HG02840 (cell line): ENCODE measurements at regions not wholly inside any gene's neighbourhood (a gene's known extent, or its start where the extent isn't known, plus 50 kb on each side); places are given as distances from the start of the nearest gene placed in this dataset.

Experiments
- ATAC-seq: cut with Tn5 transposase; IDR thresholded peaks from one replicate; pipeline ENCODE4 v1.9.1; 2021; ENCODE audit warnings: mild to moderate bottlenecking, moderate library complexity, moderate number of reproducible peaks; ENCODE audit not compliant: unreplicated experiment, low FRiP score

DNA sequence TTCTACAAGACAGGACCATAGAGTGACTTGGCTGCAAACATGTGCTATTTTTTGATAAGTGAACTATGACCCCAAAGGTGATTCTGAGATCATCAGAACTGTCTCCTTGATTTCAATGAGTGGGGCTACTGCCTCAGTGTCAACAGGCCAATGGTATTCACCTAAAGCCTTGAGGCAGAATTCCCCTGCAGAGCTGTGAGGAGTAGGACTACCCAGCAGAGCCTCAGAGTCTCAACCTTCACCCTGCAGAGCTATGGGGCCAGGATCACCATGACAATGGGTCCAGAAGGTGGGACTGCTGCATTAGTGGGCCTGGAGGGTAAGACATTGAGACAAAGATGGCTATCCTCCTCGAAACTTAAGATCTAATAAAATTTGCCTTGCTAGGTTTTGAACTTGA is 1668.2 kb upstream of the SLC39A10 start:
- ATAC-seq = no peak

DNA sequence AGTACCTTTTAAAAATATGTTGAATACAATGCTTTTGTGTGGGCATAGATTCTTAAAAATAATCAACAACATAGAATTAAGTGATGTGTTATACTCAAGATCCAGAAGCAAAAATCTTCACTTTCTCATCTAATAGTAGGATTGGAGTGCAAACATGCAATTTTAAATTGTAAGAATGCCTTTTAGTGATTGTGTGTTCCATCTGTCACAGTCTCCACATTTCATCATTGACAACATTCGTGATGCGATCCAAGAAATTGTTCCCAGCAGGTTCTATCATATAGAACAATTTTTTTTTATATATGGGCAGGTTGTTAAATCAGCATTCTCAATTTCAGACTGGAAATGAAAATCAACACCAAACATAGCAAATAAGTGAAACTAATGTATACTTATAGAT is 1671.8 kb upstream of the SLC39A10 start:
- ATAC-seq = no peak

DNA sequence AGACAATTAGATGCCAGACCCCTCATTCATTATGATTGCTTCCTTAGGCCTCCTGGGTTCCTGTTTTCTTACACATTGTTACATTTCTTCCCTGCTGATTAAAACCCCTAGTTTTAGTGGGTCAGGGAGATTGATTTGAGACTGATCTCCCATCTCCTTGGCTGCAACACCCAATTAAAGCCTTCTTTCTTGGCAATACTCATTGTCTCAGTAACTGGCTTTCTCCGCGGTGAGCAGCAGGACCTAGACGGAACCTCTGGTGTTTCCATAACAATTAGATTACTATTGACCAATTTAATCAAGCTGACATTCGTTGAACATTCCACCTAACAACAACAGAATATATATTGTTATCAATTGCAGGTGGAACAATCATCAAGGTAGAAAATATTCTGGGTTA is 1676.4 kb upstream of the SLC39A10 start:
- ATAC-seq = no peak

DNA sequence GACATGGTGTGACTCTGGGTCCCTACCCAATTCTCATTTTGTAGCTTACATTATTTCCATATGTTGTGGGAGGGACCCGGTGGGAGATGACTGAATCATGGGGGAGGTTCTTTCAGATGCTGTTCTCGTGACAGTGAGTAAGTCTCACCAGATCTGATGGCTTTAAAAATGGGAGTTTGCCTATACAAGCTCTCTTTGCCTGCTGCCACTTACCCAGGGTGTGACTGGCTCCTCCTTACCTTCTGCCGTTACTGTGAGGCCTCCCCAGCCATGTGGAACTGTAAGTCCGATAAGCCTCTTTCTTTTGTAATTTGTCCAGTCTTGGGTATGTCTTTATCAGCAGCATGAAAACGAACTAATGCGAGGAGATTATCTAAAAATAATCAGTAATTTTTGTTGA is 1683.2 kb upstream of the SLC39A10 start:
- ATAC-seq = no peak

DNA sequence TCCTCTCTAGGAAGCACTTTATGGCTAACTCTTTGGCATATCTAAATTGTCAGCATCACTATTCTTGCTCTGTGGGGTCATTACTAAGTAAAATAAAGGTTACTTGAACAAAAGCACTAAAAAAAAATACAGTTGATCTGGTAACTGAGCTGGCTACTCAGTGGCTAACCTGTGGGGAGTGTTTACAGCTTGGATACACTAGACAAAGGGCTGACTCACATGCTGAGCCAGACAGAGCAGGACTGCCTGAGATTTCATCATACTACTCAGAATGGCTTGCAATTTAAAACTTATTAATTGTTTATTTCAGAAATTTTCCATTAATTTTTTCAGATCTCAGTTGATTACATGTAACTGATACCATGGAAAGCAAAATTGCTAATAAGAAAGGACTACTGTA is 1690.4 kb upstream of the SLC39A10 start:
- ATAC-seq = no peak

DNA sequence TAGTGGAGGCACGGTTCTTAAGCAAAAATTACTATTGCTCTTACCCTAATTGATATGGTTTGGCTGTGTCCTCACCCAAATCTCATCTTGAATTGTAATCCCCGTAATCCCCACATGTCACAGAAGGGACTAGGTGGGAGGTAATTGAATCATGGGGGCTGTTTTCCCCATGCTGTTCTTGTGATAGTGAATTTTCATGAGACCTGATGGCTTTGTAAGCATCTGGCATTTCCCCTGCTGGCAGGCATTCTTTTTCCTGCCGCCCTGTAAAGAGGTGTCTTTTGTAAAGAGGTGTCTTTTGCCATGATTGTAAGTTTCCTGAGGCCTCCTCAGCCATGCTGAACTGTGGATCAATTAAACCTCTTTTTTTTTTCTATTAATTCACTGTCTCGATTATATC is 1691.8 kb upstream of the SLC39A10 start:
- no peak for ATAC-seq

DNA sequence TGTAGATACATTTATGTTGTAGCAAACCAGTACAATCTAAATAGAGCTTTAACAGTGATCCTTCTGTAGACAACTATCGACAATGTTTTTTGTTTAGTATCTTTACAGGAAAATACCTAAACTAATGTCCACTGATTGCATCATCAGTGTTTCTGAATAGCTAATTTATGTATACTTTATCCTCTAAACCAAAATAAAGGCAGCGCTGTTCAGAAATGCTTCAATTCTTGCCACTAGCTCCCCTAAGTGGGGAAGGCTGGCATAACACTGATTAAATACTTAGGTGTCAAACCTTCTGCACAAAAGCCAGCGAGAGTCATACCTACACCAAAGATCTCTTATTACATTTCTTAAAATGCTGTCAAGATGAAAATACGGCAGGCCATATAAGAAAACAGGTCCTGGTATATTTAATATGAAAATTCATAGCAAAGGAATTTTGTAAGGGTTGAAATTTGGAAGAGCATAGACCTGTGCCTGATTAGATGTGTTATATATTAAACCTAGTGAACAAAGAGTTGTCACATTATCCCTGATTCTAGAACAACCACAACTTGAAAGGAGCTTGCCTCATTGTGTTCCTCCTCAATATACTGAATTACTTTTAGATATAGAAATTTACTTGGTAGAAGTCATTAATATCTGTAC is 1693.4 kb upstream of the SLC39A10 start:
- no peak for ATAC-seq

DNA sequence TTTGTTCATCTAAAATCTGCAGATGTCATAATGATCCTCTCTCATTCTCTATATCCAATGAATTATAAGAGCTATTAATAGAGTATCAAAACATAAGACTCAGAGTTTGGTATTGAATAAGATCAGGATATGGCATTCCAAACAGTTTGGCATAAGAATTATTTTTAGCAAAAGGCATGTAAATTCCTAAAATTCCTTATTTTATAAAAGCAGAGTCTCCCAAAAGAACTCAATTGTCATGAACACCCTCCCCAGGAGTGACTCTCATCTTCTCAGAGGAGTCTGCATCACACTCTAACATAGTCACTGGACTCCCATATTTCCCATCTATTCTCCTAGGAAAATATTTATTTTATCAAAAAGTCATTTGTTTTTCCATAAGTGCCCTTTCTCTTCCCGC is 1710.2 kb upstream of the SLC39A10 start:
- no peak for ATAC-seq

DNA sequence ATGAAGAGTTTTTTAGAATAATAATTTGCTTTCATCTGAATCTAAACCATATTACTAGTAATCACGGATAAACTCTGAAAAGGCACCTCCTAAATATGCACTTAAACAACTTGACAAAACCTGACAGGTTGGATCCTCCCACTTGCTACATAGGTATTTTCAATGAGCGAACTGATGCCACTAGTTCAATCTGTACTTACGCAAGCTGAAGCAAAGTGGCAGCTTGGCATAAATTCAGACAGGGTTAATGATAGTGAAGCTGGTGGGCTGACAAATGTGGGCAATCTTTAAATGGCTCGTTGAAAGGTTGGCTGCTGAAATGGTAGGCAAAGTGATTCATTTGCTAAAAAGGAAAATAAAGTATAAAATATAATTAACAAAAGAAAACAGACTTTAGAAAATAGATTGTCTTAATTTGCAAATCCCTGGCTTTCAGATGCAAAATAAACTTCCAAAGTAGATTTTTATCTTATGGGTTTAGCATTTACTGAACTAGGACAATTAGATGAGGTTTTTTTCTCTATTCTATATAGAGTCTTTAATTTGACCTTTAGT is 1713.5 kb upstream of the SLC39A10 start:
- ATAC-seq = no peak

DNA sequence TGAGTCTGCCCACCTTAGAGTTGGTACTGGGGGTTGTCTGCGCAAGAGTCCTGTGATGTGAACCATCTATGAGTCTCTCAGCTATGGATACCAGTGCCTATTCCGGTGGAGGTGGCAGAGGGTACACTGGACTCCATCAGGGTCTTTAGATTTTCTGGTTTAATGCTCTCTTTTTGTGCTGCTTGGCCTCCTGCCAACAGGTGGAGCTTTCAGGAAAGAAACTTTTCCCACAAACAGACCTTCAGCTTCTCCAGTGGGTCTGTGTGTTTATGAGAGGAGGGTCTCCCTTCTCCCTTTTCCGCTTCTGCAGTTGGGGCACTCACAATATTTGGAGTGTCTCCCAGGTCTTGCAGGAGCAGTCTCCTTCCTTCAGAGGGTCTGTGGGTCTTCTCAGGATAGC is 1721.9 kb upstream of the SLC39A10 start:
- ATAC-seq = no peak

DNA sequence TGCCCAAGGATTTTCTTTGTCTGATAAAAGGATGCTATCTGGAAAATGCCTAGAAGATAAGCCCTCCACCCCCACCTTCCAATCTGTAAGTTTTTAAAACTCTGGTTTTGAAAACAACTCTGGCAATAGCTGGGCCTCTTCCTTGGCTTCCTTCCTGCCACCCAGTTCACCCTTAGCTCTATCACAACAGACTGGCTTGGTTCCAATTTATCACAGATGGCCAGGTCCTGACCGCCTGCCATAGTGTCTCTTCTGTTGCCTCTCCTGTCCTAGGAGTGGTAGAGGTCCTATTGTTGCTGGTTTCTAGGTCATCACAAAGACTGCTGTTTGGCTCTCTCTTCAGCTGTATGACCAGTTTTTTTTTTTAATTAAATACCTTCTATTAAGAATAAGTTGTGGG is 1727.9 kb upstream of the SLC39A10 start:
- ATAC-seq = no peak

DNA sequence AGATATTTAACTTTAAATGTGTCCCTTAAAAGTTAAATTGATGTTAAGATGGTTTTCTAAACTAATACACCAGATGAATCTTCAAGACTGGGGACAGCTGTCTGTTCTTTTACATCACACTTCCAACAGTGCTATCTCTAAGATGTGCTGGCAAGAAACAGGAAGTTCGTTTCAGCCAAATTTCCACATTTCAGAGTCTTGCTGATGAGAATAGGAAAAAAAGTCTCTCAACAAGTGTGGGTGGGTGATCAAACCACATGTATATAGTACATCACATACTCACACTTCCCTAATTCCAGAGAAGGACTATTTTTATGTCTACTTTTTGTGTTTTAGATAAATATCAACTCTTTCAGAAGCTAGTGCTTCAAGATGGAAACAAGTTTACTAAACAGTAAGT is 1712.8 kb upstream of the TMEFF2 start:
- ATAC-seq = no peak

DNA sequence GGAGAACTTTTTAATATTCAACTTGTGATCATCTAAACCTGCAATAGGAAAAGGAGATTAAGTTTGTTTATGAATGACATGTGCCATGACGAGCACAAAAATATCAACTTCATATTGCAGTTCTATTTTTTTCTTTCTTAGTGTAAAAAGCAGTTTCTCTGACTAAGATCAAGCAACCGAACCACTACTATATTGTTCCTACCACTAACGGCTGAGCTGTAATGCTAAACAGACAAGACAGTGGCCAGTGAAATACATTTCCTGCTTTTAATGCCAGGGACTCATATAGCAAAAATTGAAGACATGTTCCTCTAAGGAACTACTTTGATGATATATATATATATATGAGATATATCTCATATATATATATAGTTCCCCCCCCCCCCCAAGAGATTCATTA is 1705.6 kb upstream of the TMEFF2 start:
- no peak for ATAC-seq

DNA sequence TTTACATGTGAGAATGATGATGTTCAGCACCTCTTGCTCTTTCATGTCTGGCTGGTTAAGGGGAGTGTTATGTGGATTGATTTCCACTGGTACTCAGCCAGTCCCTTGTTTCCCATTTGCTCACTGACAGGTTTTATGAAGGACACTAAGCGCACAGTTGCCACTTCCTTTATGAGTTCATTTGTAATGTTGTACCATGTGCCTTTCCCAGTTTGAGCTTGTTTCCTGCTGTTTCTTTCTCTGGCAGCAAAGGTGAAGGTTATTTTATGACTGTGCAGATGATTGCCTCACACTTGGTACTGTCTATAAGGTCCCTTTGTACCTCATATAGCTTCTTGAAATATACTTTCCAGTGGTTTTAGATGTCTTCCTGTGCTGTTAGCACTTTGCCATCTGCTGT is 1700.5 kb upstream of the TMEFF2 start:
- ATAC-seq = no peak

DNA sequence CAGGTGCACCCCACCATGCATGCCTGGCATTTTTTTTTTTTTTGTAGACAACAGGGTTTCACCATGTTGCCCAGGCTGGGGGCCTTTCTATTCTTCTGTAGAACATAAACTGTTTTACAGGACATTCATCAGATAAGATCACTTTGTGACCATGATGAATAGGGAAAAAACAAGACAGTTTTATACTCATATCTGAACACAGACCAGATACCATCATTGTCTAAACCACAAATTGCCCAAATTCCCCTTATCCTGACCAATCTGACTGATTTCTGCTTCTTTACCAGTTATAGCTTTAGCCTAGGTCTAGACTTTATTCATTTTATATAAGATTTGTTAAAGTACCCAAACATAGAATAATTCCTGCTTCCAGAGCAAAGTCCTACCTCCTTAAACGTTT is 1699.3 kb upstream of the TMEFF2 start:
- ATAC-seq = no peak

DNA sequence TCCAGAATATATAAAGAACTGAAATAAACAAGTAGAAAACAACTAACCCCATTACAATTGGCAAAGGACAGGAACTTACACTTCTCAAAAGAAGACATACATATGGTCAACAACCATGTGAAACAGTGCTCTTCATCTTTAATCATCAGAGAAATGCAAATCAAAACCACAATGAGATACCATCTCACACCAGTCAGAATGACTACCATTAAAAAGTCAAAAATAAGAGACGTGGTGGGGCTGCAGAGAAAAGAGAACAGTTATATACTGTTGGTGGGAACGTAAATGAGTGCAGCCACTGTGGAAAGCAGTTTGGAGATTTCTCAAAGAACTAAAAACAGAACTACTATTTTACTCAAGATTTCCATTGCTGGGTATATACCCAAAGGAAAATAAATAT is 1696.3 kb upstream of the TMEFF2 start:
- no peak for ATAC-seq

DNA sequence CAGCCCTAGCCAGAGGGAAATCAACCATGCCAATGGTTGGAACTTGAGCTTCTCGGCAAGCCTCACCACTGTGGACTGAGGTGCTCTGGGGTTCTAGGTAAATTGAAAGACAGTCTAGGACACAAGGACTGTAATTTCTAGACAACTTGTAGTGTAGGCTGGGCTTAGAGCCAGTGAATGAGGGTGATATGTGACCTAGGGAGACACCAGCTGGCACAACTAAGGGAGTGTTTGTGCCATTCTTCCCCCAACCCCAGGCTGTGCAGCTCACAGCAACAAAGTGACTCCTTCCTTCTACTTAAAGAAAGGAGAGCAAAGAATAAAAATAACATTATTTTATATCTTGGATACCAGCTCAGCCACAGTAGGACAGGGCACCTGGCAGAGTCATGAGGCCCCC is 1690.7 kb upstream of the TMEFF2 start:
- ATAC-seq = no peak

DNA sequence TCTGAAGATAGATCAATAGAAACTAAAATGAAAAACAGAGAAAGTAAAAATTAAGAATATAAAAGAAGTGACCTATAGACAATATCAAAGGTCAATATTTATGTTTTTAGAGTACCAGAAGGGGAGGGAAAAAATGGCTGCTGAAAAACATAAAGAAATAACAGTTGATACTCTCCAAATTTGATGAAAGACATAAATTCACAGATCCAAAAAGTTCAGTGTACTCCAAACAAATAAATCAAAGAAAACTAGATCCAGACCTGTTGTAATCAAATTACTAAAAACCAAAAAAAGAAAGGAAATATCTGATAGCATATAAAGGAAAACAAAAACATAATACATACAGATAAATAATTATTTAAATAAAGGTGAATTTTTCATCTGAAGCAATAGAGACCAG is 1689.1 kb upstream of the TMEFF2 start:
- no peak for ATAC-seq

DNA sequence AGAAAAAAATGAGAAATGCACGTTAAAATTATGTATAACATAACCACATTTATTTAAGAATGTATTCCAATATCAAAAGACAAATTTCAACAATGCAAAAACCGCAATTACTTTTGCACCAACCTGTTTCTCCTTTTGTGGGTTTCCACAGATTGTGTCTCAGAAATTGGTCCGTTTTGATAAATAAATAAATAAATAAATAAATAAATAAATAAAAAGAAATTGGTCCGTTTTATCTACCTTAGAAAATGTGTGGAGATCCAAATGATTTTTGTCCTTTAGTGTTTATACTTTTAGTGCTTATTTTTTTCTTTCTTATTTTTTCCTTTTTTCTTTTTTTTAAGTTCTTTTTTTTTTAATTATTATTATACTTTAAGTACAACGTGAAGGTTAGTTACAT is 1682.2 kb upstream of the TMEFF2 start:
- ATAC-seq = no peak

DNA sequence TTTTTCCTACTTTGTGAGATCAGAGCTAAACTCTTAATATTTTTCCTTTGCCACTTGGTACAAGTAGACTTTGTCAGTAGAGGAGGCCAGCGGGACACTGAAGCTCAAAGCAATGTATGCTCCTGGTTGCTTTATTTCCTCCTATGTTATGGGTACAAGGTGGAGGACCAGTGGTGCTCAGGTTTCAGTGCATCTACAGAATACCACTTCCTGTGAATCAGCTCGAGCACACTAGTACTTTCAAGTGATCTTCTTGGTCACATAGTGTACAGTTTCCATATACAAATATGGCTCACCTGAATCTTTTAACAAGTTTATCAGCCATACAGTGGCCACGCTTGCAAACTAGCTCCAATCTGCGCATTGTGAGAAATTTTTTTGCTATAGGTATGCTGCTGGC is 1674.8 kb upstream of the TMEFF2 start:
- ATAC-seq = no peak

DNA sequence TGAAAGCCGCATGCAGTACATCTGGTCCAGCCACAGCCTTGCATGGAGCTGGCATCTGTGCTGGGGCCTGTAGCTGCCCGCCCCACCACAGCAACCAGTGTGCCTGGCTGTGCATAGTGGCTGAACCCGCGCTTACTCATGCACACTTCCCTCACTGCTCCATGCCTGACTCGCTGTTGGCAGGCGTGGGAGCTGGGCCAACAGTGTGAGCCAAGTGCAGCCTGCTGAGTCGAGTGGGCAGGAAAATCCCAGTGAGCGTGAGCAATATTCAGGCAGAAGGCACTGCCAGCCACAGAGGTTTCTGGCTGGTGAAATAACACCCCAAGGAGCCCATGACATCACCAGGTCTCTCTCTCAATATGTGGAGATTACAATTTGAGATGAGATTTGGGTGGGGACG is 1674.1 kb upstream of the TMEFF2 start:
- no peak for ATAC-seq

DNA sequence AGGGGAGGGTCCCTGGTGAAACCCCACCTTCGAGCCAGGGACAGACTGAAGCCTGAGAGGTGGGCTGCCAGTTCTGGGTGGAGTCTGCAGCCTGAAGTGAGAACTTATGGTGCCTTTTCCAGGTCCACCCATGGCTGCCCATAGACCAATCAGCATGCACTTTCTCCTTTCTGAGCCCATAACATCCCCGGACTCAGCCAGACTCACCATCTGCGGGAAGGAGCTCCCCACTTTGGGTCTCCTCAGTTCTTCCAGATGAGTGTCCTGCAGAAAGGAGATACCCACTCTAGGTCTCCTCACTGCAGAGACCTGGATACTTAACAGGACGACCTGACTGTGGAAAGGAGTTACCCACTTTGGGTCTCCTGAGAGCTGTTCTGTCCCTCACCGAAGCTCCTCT is 1673.4 kb upstream of the TMEFF2 start:
- ATAC-seq = no peak

DNA sequence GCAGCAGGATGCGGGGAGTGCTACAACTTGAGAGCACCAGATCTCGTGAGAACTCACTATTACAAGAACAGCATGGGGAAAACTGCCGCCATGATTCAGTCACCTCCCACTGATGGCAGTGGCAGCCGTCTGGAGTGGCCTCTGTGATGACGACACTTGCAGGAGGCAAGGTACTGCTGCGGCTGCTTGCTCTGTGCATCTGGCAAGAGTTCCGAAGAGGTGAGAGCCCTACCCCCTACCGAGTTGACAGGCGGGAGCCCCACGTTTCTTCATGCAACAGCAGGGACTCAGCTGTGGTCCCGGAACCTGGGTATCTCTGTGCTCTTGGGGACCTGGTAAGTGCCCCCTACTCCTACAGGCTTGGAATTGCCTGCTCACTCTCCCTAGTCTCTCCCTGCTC is 1672.7 kb upstream of the TMEFF2 start:
- ATAC-seq = no peak
